GM18870 (cell line): ENCODE measurements at regions not wholly inside any gene's neighbourhood (a gene's known extent, or its start where the extent isn't known, plus 50 kb on each side); places are given as distances from the start of the nearest gene placed in this dataset.
"Not testable (repeated sequence)": the region's sequence is repeated elsewhere in the genome, so short reads cannot be mapped to it uniquely, and the experiment has no call there.

Experiments used
- ATAC-seq: cut with Tn5 transposase; IDR thresholded peaks from one replicate; pipeline ENCODE4 v1.9.1; 2021; ENCODE audit warnings: moderate library complexity; ENCODE audit not compliant: unreplicated experiment

- ATAC-seq: no peak
Measured at GRCh38 chr5:128711216-128711615, 173.2 kb upstream of the FBN2 start.

GRCh38 chr5:128714551-128714950 lies 176.5 kb upstream of the FBN2 start:
- ATAC-seq: no peak

GRCh38 chr5:128722551-128722950 lies 184.5 kb upstream of the FBN2 start:
- ATAC-seq: no peak

- ATAC-seq: not testable (repeated sequence)
Measured at GRCh38 chr5:128730021-128730420, 192.0 kb upstream of the FBN2 start.

- ATAC-seq: not testable (repeated sequence)
Measured at GRCh38 chr5:128735656-128736055, 197.6 kb upstream of the FBN2 start.

DNA sequence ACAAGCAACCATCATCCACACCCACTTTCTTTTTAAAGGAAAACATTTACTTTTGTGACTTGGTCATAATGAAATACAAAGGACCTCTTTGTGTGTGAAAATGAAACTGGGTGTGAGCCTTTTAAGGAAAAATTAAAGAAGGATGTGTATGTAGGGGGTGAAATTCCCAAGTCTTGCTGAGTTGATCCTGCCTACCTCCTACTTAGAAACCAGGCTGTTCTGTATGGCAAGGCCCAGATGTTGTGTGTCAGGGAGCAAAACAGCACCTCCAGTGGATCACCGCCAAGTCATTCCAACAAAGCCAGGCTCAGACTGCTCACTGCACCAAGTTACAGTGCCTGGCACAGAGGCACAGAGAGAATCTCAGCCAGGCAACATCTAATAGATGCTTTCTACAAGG lies 198.5 kb upstream of the FBN2 start:
- ATAC-seq: no peak

DNA sequence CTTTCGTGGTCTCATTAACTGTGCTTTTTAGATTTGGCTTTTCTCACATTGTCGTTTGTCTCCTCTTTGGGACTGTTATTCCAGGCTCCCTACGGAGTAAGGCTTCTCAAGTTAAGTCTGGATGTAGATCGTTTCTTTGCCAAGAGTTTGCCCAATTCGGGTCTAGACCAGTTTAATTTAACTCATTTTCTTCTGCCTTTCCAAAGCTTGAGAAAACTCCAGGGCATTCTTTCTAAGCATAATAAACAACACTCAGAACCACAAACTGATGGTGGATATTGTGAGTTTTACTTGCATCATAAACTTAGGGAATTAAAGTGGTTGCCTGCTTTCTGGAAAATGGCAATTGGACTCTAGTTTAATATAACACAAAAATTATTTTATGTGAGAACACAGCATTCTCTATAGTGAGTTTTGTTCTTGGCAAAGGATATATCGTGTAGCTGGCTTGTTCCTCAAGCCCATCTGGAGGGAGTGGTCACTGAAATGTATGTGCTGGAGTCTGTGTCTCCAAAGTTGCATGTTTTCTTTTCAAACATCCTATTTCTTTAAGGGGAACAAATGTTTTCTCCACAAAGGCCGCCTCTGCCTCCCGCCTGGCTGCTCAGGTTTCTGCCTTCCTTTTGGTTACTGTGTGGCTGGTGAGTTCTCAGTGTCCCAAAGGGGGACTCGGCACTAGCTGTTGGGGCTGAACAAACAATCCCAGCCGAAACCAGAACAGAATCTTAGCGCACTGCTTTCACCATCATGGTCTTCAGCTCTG lies 211.3 kb upstream of the FBN2 start:
- ATAC-seq: no peak

DNA sequence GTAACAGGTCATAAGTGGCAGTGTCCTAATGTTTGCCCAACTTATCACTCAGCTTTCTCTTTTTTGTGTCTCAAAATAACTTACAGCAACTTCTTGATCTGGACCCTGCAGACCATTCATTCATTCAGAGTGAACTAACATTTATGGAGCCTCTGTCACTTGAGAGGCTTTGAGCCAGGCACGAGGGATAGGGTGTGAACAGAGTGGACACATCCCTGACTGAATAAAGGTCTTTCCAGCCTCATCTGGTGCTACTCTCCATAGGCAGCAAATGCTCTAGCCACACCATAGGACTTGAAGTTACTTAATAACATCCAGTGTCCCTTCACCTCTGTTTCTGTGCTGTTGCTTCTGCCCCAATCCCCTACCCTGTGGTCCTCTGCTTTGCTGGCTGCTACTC lies 212.1 kb upstream of the FBN2 start:
- ATAC-seq: no peak

- ATAC-seq: no peak
Measured at GRCh38 chr5:128757196-128757959, 207.9 kb upstream of the SLC27A6 start.

DNA sequence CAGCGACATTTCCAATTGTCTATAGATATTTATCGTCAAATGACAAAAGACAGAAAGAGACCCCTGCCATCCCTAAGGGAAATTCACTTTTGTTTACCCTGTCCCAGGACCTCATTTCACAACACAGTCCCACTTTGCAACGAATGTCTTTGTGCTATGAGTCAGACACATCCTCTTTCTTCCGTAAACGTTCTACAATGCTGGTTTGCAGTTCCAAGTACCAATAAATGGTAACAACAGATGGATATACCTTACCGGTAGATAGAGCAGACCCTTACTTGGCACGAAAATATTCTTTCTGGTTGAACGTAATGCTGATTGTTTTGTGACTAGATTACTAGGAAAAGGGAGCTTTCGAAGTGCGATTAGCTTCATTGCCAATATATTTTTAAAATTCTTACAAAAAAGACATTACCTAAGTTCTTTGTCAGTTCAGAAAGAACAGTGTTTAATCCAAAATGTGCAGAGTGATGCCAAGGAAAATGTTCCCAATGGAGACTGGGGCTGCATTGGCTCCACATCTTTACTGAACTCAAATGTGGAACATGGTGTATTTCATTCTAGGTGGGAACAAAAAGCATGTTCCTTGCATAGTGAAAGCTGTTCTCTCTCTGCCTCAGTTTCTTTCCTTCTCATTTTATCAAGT lies 202.5 kb upstream of the SLC27A6 start:
- no peak for ATAC-seq

GRCh38 chr5:128763321-128763720 lies 202.0 kb upstream of the SLC27A6 start:
- no peak for ATAC-seq

DNA sequence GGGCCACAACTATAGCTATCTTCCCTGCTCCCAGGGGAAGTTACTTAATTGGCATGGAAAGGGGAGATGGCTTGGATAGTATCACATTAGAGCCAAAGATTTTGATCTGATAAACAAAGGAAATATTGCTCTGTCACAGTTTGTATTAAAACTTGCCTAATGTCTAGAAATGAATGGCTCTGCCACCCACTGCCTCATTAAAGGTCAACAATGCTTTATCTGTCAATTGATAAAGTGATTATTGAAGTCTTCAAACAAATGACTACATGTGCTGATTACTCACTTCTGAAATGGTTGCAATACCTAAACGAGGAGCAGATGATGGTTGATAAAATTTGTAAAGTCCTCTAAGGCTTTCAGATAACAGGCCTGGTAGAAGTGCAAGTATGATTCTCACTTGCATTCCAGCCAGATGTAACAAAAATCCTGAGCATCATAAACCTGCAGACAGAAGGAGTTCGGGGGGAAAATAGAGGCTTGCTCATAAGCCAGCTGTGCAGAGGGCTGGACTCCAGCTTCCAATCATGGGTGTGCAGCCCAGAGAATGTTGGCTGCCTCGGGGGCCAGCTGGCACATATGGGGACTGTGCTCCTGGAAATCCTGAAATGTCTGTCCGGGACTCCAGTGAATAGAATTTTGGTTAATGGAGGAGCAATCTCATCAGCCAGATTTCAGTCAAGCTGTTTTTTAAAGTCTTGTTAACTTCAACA lies 200.5 kb upstream of the SLC27A6 start:
- no peak for ATAC-seq

DNA sequence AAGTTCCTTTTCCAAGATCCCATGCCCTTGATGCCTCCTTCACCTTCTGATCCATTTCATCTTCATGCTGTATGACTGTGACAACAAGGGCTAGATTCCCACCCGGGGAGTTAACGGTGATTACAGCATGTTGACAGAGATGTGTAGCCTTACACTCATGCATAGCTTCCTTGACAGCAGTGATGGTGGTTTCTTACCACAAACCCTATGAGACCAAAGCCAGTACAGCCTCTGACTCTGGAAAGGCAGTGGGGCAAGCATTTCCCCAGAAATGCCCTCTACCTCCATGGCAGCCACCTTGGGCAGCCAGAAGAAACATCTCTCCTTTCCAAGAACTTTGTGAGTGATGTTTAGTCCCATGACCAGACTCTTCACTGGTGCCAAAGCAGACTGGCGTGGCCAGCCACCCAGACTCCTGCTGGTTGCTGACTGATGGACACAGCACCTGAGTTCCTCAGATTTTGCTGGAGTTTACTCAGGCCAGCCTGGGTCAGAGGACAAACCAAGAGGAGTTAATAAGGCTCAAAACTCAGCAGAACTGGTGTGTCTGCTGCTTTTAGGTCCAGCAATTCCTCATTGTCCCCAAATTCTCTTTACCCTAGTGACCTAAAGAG lies 199.7 kb upstream of the SLC27A6 start:
- no peak for ATAC-seq

GRCh38 chr5:128766406-128766805 lies 198.9 kb upstream of the SLC27A6 start:
- ATAC-seq: no peak

DNA sequence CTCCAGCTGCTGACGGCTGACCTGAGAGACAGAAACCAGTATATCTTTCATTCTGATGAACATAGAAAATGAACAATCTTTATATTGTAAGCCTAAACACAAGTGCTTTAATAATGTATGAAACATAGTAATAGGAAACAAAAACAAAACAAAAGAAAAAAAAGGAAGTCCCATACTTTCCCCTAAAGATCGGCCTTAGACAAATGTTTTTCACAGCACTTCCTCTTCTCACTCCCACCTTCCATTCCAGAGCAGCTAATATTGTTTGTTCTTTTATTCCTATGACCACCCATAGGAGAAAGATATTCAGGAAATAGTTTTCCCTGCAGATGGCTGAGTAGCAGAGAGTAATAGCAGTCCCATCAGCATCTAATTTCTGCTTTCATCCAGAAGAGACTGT lies 194.4 kb upstream of the SLC27A6 start:
- ATAC-seq: no peak

GRCh38 chr5:128772356-128772755 lies 192.9 kb upstream of the SLC27A6 start:
- ATAC-seq: no peak

DNA sequence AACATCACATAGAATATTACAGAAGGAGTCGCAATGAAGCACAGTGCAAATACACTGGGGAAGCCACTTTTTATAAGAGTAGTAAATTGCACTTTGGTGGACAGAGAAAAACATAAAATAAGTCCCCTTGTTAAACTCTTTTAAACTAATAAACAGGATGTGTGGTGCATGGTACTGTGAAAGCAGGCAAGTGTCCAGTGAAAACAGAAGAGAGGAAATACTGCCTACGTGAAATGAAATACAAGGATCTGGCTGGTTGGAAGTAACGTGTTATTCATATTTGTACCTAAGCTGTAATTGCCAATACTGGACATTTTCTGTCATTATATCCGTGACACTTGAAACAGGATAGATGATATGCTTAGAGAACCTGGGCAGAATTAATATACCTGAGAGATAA lies 191.9 kb upstream of the SLC27A6 start:
- ATAC-seq: no peak

DNA sequence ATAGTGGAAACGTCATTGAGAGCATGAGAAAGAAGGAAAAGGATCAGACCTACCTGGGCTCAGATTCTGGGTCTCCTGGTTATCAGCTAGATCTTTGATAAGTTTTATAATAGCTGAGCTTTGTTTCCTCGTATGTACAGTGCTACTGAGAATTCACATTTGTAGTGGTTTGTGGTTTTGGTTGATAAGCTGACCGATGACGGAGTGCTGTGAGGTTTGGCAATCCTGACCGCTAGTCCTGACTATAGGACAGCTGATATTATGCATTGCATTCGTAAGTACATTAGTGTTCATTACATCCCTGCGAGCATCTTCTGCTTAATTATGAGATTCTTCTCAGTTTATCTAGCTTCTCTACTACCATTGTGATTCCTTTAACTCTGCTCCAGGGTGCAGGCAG lies 190.7 kb upstream of the SLC27A6 start:
- ATAC-seq: peak; percentile 41

DNA sequence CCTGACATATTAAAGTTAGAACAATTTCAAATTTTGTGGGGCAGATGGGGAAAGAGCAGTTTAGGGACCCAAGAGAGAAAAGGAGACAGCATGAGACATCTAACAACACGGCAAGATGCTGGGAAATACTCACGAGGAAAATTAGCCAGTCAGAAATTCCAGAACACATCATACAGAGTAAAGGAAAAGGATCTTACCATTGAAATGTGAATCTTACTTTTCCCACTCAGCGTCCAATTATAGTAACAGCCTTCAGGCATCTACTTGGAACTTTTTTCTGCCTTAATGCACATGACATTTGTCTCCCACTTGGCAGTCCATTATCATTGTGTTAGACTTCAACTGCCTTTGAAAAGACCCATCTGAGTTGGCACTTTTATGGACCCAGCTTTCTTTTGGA lies 189.7 kb upstream of the SLC27A6 start:
- no peak for ATAC-seq

GRCh38 chr5:128777052-128777451 lies 188.2 kb upstream of the SLC27A6 start:
- ATAC-seq: peak; percentile 96

- no peak for ATAC-seq
Measured at GRCh38 chr5:128778474-128778873, 186.8 kb upstream of the SLC27A6 start.
